GM23248 (cell line): ENCODE measurements at regions not wholly inside any gene's neighbourhood (a gene's known extent, or its start where the extent isn't known, plus 50 kb on each side); places are given as distances from the start of the nearest gene placed in this dataset.

Source experiments
- EZH2 ChIP-seq: fragments of 200-600 bp; sonication (generic); IDR thresholded peaks from 2 replicates; pipeline ENCODE4 v1.6.1; 2018; ENCODE audit warnings: antibody characterized with exemption, mild to moderate bottlenecking; ENCODE audit not compliant: insufficient read depth, poor library complexity, severe bottlenecking
- EZH2phosphoT487 ChIP-seq: fragments of 200-600 bp; sonication (generic); IDR thresholded peaks from 2 replicates; pipeline ENCODE4 v1.6.1; 2018; ENCODE audit warnings: antibody characterized with exemption, moderate library complexity, mild to moderate bottlenecking, low read depth; ENCODE audit not compliant: insufficient read depth

- TF ChIP-seq EZH2 (no peak), EZH2phosphoT487 (no peak)
Observed at GRCh38 chr6:8736156-8736895, 301.0 kb upstream of the SLC35B3 start.
